ENCODE measurements at regions not wholly inside any gene's neighbourhood (a gene's known extent, or its start where the extent isn't known, plus 50 kb on each side); places are given as distances from the start of the nearest gene placed in this dataset.

DNA sequence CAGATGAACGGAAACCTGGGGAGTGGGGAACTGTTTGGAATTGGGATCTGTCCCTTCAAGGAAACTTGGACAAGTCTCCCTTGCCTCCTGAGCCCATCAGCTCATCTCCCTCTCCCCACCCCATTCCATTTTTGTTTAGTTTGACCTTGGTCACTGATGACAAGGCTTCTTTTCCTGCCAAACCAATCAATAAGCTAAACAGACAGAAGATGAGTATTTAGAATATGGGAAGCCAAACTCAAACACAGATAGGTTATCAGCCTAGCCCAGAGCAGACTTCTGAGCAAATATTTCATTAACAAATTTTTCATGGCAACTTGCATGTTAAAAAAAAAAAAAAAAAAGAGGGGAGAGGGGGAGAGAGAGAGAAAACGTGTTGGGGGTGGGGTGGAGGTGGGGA is 337.2 kb upstream of the PROX1 start:
- DNase-seq (ENCODE audit: low read depth): no peak

DNA sequence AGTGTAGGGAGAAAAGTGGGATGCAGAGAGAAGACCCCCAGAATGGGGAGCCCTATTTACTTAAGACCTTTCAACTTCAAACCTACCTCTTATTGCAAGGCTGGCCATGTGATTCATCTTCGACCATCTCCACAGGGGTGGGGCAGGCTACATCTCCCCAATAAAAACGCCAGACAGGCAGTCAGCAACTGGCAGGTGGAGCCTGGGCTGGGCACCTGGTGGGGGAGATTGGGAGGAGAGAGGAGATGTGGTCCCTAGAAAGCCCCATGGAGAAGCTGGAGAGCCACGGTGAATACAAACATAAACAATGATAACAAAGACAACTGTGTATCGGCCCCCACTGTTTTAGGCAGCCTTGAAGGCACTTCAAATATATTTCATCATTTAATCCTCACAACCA is 336.7 kb upstream of the PROX1 start:
- DNase-seq (ENCODE audit: low read depth): no peak

DNA sequence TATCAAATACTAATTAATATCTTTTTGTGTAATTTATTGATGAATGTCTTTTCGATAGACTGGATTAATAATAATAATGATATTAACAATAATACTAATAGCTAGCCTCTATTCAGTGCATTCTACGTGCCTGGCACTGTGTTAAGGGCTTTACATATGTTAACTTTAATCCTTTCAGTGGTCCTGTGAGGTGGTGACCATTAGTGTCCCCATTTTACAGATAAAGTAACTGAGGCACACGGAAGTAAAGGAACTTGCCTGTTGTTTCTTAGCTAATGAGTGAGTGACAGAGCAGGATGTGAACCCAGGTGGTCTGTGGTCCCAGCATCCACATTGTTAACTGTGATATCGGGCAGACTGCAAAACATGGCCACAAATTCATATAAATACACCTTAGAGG is 335.7 kb upstream of the PROX1 start:
- no peak for DNase-seq (ENCODE audit: low read depth)

DNA sequence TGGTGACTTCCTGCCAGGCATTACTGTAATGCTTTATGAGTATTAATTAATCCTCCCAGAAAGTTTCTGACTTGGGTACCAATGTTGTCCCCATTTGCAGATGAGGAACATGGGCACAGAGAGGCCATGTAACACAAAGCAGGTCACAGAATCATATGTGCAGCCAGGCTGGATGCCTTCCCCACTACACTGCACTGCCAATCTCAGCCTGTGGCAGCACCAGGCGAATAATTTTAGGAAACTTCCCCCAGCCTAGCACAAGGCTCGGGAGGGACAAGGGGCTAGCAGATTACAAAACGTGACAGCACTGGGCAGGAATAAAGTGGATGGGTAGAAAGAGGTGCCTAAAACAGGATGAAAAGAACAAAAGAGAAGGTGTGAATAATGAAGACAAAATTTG is 331.7 kb upstream of the PROX1 start:
- no peak for DNase-seq (ENCODE audit: low read depth)

DNA sequence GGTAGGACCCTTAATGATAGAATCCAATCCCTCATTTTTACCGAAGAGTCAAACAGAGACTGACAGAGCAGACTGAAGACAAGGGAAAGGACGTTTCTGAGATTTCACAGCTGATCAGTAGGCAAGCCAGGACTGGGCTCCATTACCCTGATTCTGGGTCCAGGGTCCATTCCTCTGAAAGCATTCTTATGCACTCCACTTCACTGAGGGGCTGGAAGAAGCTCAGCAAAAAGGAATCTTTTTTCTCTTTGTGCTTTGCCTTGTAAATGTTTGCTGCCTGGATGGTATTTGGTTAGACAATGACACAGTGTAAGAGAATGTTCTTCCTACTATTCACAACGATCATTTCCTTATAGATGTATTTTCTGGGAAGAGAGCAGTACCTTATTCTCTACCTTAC is 331.3 kb upstream of the PROX1 start:
- no peak for DNase-seq (ENCODE audit: low read depth)

DNA sequence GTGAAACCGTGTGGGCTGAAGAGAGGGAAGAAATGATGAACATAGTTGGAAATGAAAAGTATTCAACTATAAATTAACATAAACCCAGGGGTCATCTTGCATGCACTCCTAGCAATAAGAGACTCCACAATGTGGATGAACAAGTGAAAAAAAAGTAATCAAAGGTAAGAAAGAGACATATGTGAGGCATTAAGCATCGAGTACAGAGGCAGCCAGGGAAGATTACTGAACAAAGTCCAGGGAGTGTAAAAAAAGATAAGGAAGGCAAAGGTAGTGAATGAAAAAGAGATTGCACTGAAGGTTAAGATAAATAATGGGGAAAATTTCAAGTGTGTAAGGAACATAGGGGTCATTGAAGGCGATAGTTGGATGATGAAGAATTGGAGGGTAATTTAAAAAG is 330.8 kb upstream of the PROX1 start:
- no peak for DNase-seq (ENCODE audit: low read depth)

DNA sequence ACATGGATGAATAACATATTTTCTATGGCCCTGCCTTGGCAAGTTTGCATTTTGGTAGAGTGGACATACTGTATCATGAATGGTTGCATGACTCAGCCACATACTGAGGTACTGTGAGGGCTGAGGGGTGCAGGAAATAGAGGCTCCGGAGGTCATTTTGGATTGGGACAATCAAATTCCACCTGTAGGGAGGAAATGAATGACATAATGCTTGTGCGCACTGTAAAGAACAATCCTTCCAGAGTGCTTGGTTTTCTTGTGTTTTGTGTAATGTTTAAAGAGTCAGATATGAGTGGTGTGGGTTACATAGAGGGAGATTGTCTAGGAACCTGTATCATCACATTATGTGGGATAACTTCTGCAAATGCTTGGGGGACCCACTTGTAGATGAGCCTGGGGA is 329.9 kb upstream of the PROX1 start:
- DNase-seq (ENCODE audit: low read depth): no peak

DNA sequence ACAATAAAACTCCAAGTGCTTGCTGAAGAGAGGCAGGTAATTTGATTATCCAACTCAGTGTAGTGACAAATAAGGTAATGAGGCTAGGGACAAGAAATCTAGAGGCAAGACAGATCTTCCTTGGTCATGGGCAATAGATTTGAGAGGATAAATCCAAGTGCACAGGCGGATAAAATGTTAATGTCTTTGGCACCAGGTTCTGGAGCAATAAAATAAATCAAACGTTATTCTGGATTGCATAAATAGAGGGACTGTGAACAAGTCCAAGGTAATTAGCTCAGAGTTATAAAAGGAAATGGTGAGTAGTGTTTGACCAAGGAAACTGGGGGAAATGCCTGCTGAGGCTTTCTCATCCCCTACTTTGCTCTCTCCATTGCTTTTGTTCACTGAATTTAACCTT is 329.3 kb upstream of the PROX1 start:
- DNase-seq (ENCODE audit: low read depth): no peak

DNA sequence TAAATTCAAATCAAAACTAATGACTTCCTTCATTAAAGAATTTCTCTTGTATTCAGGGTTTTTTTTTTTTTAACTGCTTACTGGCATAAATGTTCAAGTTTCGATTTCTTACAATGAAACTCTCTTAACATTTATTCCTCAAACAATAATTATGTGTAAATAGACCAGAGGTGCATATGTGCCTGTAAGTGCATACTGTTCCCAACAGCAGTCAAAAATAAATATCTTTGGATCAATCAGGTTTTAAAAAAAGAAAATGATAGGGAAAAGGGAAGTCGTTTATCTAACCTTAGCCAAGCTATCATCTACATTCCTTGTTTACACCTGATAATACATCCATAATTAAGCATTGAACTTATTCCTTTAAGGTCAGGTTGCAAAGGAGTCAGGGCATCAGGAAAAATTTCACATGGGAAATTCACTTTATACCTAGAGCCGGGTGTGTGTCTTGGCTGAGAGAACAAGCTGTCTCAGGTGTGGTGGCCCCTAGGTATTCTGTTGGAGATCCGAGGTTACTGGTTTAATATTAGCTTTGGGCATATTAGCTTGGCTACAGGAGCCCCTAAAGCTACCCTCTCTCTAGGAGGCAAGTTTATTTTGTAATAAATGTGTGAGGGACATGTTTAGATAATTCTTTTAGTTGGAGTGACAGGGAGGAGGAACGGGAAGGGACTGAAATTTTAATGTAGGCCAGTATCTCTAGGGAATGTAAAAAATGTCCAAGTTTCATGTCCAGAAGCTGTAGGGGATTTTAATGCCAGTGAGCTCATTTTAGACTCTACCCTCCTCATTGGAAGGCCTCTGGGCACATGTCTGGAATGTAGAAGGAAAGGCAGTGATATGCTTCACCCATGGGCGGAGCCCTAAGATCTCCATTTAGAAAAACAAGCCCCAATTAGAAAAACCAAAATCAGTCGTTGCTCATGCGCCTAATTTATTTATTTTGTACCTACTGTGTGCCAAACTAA is 327.9 kb upstream of the PROX1 start:
- DNase-seq (ENCODE audit: low read depth): no peak

DNA sequence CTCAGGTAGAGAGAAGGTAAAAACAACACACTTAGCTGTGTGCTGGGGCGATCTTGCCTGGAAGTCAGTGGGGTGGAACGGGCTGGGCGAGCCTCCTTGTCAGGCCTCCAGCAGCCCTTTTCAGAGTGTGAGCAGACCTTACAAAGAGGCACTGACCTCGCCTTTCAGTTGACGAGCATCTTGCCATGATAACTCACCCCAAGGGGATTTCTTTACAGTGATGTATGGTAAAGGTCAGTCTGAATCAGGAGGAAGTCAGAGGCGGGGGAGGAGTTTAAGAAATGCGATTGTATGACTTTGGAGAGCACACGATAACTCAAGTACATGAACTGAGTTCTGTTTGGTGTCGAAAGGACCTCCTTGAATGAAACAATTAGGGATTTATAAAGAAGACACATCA is 326.5 kb upstream of the PROX1 start:
- no peak for DNase-seq (ENCODE audit: low read depth)

DNA sequence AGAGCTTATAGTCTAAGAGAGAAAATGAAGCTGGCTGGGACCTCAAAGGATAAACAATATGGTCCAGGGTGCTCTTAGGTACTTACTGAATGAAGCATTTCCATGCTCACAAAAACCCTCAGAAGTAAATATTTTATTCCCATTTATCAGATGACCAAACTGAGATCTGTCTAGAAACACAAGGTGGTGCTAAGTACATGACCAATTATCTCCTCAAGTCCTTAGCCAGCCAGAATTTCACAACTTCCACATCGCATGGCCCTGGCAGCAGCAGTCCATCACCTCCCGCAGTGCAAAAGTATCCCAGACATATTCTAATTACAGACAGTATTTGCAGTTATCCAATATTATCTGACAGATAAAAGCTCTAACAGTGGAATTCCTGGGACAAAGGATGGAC is 321.7 kb upstream of the PROX1 start:
- no peak for DNase-seq (ENCODE audit: low read depth)

DNA sequence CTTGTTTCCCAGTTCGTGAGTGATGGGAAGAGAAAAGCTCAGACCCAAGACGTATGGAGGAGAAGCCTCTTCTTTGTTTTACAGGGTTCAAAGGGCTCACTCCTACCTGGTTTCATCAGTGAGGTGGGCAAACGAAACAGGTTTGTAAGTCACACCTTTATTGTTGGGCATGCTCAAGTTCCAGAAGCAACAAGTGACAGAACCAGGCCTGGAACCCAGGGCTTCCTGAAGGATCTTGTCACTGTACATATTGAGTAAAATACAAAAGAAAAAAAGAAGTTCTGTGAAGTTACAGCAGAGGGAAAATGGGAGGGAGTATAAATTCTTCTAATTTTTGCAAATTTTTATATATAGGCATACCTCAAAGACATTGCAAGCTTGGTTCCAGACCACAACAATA is 320.9 kb upstream of the PROX1 start:
- no peak for DNase-seq (ENCODE audit: low read depth)

DNA sequence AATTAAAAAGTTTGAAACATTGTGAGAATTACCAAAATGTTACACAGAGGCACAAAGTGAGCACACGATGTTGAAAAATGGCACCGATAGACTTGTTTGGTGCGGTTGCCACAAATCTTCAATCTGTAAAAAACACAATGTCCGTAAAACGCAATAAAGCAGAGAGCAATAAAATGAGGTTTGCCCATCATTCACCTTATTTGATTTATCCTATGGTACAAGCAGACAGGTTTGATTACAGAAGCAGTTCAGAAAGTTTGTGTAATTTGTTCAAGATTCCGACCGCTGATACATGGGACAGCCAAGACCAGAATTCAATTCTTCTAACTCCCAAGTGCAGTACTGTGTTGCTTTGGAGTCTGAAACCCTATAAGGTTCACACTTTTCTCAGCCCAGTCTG is 318.3 kb upstream of the PROX1 start:
- no peak for DNase-seq (ENCODE audit: low read depth)

DNA sequence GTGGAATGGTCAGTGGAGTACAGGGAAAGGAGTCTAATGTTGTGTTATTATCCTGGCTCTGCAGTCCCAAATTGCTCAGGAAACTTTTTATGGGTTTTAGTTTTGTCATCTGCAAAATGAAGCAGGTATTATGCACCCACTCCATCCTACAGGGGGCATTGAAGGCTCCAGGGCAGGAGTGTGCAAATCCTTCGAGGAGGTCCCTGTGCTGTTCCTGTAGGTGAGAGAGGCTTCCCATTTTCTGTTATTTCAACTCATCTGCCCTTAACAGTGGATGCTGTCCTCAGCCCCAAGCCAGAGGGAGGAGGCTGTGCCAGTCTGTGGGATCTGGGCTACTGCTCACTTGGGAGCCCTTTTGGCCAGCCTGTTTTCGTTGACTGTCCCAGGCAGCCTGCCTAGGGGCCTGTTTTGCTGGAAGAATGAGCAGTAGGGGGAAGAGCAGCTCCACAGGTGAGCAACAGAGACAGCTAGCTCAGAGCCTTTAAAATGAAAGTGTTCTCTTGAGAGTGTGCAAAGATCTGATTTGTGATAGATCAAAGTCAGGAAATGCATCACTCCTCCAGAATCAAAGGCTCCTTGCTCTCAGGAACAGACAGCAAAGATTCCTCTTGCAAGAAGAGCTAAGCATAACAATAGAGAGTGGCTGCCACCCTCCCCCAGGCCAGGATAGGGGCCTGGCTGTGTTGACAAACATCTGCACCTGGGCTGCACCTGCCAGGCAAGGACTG is 317.6 kb upstream of the PROX1 start:
- DNase-seq (ENCODE audit: low read depth): no peak

DNA sequence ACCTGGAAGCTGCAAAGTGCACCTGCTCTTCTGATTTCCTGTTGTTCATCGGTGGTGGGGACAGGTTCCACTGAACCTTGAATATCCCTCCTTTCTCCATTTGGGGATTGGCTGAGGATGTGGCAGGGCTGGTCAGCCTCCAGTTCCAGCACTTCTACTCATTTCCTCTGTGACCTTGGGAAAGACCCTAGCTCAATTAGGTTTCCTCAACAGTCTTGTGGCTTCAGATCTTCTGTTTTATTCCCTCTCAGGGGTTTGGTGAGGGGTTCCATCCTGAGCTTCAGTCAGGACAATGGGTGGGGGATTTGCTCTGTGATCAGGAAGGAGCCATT is 317.1 kb upstream of the PROX1 start:
- no peak for DNase-seq (ENCODE audit: low read depth)

DNA sequence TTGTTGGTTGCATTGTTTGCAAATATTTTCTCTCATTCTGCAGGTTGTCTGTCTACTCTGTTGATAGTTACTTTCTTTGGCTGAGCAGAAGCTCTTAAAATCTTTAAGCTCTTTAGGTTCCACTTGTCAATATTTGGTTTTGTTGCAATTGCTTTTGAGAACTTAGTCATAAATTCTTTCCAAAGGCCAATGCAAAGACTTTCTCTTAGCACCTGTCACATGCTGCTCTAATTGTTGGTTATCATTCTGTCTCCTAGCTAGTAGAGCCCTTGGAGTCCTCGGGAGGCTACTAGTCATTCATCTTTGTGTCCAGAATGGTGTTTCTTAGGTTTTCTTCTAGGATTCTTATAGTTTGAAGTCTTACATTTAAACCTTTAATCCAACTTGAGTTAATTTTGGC is 312.7 kb upstream of the PROX1 start:
- no peak for DNase-seq (ENCODE audit: low read depth)

DNA sequence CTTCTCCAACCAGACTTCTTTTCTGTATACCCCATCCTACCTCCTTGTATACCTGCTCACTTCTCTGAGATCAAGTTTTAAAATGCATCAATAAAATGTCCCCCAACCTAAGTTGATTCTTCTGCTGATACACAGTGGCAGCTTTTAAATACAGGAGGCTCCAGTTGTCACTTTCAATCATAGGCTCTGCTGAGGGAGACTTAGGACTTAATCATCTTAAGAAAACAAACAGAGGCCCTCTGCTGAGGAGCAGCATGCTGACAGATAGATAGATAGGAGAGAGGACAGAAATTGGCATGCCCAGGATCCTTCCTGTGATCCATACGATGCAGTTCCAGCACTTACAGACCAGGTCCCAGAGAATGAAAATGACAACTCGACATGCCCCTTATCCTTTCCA is 311.0 kb upstream of the PROX1 start:
- DNase-seq (ENCODE audit: low read depth): no peak

DNA sequence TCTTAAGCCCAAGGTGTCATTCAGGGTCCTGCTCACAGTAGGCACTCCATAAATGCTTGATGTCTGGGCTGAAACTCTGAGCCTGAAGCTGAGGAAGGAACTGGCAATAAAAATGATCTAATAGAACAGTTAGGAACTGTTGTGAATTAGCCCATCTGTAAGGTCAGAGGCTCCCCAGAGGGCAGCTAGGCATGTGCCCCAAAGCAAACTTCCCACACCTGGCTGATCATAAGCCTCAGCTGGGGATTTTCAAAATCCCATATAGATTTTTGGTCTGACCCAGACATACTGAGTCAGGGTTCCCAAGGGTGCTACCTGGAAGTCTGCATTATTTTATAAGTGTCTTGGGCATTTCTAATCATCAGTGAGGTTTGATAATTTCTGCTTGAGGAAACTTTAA is 309.4 kb upstream of the PROX1 start:
- DNase-seq (ENCODE audit: low read depth): no peak

DNA sequence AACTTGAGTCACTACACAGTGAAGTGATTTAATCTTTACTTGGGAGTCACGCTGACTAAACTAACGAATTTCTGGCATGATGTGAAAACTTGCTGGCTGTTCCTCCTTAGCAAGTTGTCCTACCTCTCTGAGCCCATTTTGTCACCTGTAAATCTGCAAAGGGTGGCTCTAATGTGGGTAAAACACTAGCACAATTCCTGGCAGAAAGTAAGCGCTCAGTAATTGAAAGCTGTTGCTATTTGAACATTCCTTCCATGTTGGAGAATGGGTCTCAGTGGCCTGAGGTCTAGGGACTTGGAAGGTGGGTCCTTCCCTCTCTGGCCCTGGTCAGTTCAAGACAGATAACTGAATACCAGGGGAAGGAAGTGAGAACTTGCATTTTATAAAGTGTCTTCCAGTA is 309.0 kb upstream of the PROX1 start:
- DNase-seq (ENCODE audit: low read depth): no peak

DNA sequence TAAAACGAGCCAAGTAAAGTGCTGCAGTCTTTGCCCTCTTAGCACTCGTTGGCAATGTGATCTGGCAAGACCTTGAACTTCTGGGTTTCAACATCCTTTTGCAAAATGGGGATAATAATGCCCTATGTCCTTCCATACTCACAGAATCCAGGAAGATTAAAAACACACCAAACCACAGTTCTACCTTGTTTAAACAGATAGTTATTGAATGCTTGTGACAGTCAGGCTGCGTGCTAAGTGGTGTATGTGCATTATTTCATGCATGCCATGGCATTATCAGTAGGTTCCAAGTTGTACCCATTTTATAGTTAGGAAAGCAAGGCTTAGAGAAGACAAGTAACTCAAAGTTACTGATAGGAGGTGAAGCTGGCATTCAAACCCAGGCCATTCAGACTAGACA is 308.6 kb upstream of the PROX1 start:
- no peak for DNase-seq (ENCODE audit: low read depth)

DNA sequence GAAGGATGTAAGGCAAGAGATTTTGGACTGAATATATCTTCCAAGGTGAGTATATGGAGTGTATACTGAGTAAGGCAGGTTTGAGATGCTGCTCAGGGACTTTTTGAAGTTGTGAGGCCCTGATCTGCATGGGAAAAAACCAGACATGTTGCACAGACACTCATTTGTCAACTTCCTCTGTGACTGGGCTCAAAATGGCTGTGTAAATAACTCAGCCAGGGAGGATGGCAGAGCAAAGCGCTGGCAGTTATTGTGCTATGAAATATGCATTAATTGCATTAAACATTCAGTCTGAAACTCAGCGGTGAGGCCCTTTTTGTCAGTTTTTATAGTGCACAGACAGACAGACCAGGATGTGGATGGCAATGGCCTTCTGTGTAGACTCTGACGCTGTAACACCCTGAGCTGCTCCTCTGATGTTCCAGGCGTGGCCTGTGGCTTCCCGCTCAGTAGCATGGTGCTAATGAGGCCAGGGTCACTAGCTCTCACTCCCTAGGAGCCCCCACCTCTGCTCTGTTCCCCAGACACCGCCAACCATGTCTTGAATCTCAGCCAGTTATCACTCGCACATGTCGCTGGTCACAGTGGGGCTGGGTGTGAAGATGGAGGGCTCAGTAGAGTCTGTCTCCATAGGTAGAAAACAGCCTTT is 307.0 kb upstream of the PROX1 start:
- no peak for DNase-seq (ENCODE audit: low read depth)

DNA sequence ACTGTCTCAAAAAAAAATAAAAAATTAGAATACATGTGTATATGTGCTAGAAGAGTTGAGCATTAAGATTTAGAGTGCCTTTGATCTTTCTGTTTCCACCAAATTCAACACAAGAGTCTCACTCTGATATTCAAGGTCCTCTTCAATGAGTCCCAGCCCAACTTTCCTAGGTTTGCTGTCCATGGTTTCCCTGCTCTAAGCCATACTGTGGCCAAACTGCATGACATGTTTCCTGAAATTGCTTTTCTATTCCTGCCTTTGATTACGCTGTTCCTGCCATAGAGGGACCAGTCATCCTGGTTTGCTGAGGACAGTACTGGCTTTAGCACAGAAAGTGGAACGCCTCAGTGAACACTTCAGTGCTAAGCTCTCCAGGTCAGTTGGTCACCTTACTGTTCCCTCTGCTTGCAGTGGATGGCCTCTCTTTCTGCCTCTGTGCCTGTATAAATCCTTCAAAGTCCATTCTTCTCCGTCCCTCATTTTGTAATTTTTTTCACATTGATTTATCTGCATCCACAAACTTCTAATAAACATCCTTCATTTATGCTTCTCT is 305.9 kb upstream of the PROX1 start:
- DNase-seq (ENCODE audit: low read depth): no peak

DNA sequence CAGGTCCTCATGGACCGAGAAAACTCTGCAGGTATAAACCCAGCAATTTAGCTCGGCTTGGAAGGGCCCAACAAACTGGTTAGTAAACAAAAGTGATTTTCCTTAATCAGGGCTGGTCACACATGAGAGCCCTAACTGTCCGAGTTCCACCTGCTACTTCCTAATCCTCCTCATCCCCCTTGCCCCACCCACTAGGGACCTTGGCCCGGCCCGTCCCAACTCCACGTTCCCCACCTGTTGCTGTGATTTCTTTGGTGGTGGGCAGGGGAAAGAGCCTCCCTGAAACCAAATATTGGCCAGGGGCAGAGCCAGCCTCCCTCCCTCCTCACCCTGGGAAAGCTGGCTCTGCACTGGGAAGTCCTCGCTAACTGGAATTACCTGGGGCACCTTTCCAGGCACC is 304.2 kb upstream of the PROX1 start:
- DNase-seq (ENCODE audit: low read depth): no peak
